HCT116 (cell line): ENCODE measurements at regions not wholly inside any gene's neighbourhood (a gene's known extent, or its start where the extent isn't known, plus 50 kb on each side); places are given as distances from the start of the nearest gene placed in this dataset.

Experiments
- CBX3 ChIP-seq: IDR thresholded peaks from 2 replicates; pipeline ENCODE4 v1.6.1; 2012; ENCODE audit warnings: low read depth
- EGR1 ChIP-seq: IDR thresholded peaks from 2 replicates; pipeline ENCODE4 v1.6.1; 2012; ENCODE audit warnings: low read depth
- EZH2 ChIP-seq: fragments of 200-600 bp; sonication (generic); IDR thresholded peaks from 2 replicates; pipeline ENCODE4 v1.6.1; 2017; ENCODE audit warnings: antibody characterized with exemption, mixed run types
- FOSL1 ChIP-seq: IDR thresholded peaks from 2 replicates; pipeline ENCODE4 v1.6.1; 2012; ENCODE audit warnings: low read depth
- JUND ChIP-seq: IDR thresholded peaks from 2 replicates; pipeline ENCODE4 v1.6.1; 2012
- POLR2A ChIP-seq: IDR thresholded peaks from 2 replicates; pipeline ENCODE4 v1.7.0; 2011; ENCODE audit warnings: borderline replicate concordance; ENCODE audit not compliant: insufficient read depth, insufficient read length; ENCODE audit errors: extremely low read depth
- POLR2AphosphoS5 ChIP-seq: IDR thresholded peaks from 2 replicates; pipeline ENCODE4 v1.6.1; 2011; ENCODE audit warnings: mild to moderate bottlenecking, low read depth, low read length, moderate library complexity
- RAD21 ChIP-seq: IDR thresholded peaks from 2 replicates; pipeline ENCODE4 v1.6.1; 2012; ENCODE audit warnings: low read depth, mild to moderate bottlenecking
- SIN3A ChIP-seq: IDR thresholded peaks from 2 replicates; pipeline ENCODE4 v1.6.1; 2012; ENCODE audit warnings: low read depth
- TCF7L2 ChIP-seq: IDR thresholded peaks from 2 replicates; pipeline ENCODE4 v1.7.0; 2011; ENCODE audit warnings: borderline replicate concordance, inconsistent platforms; ENCODE audit not compliant: insufficient read depth, insufficient read length; ENCODE audit errors: extremely low read depth
- ZNF274 ChIP-seq: fragments of 200-500 bp; sonication (Bioruptor generic); IDR thresholded peaks from 2 replicates; pipeline ENCODE4 v1.6.1; 2014; ENCODE audit warnings: mild to moderate bottlenecking, low read depth, low read length, inconsistent platforms
- TF ChIP-seq, protein P1 (sequence below), 3 experiments: fragments of 200-600 bp in 1 of 3; sonication (generic) in 1 of 3; IDR thresholded peaks in 2 of 3; conservative IDR thresholded peaks in 1 of 3; 2 replicates each; pipeline ENCODE4 v1.5.1; 2012 to 2017; ENCODE audit warnings: low read depth in 2 of 3, low read length in 2 of 3, antibody characterized with exemption in 1 of 3, borderline replicate concordance in 1 of 3, control low read depth in 1 of 3, mild to moderate bottlenecking in 1 of 3, mixed read lengths in 1 of 3, mixed run types in 1 of 3, moderate library complexity in 1 of 3; ENCODE audit not compliant: insufficient read depth in 1 of 3
- TF ChIP-seq, protein P2 (sequence below): IDR thresholded peaks from 2 replicates; pipeline ENCODE4 v1.6.1; 2012
- TF ChIP-seq, protein P3 (sequence below): IDR thresholded peaks from 2 replicates; pipeline ENCODE4 v1.6.1; 2011; ENCODE audit warnings: mild to moderate bottlenecking, low read length, moderate library complexity; ENCODE audit not compliant: insufficient replicate concordance; ENCODE audit errors: extremely low read depth

DNA sequence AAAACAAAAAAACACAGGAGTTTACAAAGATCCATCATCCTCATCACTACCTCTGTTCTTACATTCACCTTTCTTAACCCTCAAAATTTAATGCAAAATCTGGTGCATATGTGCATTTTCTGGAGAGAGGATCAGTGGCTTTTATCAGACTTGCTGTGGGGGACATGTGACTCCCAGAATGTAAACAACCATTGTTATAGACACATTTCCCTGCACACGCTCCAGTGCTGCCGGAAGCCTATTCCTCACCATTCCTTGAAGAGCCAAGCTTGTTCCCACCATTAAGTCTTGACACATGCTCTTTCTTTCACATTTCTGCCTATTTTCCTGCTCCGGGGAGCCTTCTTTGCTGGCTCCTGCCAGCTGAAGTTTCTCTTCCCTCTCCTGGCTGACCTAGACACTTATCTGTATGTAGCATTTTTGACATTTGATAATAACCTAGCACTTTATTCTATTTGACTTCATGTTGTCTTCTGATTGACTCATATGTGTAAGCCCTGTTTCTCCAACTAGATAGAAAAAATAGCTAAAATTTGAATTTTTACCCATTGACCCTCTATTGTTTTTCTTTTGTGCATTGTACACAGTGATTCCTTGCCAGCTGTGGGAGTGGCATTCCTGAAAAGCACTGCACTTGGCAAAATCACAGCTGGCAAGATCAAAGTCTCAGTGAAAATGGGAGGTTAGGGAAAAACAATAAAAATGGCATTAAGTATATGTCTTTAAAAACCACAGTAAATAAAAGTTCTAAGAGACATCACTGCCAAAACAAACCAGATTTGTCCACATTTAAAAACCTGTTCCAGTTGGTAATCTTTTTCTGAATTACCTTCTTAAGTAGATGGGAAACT lies 76.8 kb upstream of the CIBAR2 start:
- TF ChIP-seq EZH2 (no peak), RAD21 (no peak), POLR2A (no peak), ZNF274 (no peak), SIN3A (no peak), CBX3 (no peak), JUND (no peak), TCF7L2 (no peak), EGR1 (no peak), POLR2AphosphoS5 (no peak), FOSL1 (no peak)
- TF ChIP-seq, protein P1, sequence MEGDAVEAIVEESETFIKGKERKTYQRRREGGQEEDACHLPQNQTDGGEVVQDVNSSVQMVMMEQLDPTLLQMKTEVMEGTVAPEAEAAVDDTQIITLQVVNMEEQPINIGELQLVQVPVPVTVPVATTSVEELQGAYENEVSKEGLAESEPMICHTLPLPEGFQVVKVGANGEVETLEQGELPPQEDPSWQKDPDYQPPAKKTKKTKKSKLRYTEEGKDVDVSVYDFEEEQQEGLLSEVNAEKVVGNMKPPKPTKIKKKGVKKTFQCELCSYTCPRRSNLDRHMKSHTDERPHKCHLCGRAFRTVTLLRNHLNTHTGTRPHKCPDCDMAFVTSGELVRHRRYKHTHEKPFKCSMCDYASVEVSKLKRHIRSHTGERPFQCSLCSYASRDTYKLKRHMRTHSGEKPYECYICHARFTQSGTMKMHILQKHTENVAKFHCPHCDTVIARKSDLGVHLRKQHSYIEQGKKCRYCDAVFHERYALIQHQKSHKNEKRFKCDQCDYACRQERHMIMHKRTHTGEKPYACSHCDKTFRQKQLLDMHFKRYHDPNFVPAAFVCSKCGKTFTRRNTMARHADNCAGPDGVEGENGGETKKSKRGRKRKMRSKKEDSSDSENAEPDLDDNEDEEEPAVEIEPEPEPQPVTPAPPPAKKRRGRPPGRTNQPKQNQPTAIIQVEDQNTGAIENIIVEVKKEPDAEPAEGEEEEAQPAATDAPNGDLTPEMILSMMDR (IDR thresholded peaks at IDR 0.05 in 2 of 3, conservative IDR thresholded peaks at IDR 0.05 in 1 of 3; ENCODE audit: borderline replicate concordance in 1 of 3, insufficient read depth in 1 of 3, low read depth in 2 of 3, low read length in 2 of 3) = no peak
- TF ChIP-seq, protein P2, sequence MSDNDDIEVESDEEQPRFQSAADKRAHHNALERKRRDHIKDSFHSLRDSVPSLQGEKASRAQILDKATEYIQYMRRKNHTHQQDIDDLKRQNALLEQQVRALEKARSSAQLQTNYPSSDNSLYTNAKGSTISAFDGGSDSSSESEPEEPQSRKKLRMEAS = no peak
- TF ChIP-seq, protein P3, sequence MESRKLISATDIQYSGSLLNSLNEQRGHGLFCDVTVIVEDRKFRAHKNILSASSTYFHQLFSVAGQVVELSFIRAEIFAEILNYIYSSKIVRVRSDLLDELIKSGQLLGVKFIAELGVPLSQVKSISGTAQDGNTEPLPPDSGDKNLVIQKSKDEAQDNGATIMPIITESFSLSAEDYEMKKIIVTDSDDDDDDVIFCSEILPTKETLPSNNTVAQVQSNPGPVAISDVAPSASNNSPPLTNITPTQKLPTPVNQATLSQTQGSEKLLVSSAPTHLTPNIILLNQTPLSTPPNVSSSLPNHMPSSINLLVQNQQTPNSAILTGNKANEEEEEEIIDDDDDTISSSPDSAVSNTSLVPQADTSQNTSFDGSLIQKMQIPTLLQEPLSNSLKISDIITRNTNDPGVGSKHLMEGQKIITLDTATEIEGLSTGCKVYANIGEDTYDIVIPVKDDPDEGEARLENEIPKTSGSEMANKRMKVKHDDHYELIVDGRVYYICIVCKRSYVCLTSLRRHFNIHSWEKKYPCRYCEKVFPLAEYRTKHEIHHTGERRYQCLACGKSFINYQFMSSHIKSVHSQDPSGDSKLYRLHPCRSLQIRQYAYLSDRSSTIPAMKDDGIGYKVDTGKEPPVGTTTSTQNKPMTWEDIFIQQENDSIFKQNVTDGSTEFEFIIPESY = no peak
